ENCODE measurements at regions not wholly inside any gene's neighbourhood (a gene's known extent, or its start where the extent isn't known, plus 50 kb on each side); places are given as distances from the start of the nearest gene placed in this dataset.

- no peak for TF ChIP-seq CTCF (IDR thresholded peaks at IDR 0.05)
- no peak for TF ChIP-seq POLR2A (IDR thresholded peaks at IDR 0.05)
- TF ChIP-seq EP300 (IDR thresholded peaks at IDR 0.05) = no peak
- no peak for TF ChIP-seq POLR2AphosphoS5 (IDR thresholded peaks at IDR 0.05)
Measured at GRCh38 chr11:24293964-24294363, 202.9 kb upstream of the LUZP2 start.

Measured in suprapubic skin (tissue), 4 donors.